H1 (cell line): ENCODE measurements at regions not wholly inside any gene's neighbourhood (a gene's known extent, or its start where the extent isn't known, plus 50 kb on each side); places are given as distances from the start of the nearest gene placed in this dataset.
"Not testable (repeated sequence)": the region's sequence is repeated elsewhere in the genome, so short reads cannot be mapped to it uniquely, and the experiment has no call there.

ENCODE experiments used
- CEBPB ChIP-seq: IDR thresholded peaks from 2 replicates; pipeline ENCODE4 v1.6.1; 2012; ENCODE audit warnings: low read depth, low read length
- GABPA ChIP-seq: IDR thresholded peaks from 2 replicates; pipeline ENCODE4 v1.6.1; 2011; ENCODE audit warnings: mild to moderate bottlenecking, low read length, moderate library complexity, borderline replicate concordance; ENCODE audit not compliant: insufficient read depth
- JUN ChIP-seq: IDR thresholded peaks from 2 replicates; pipeline ENCODE4 v1.6.1; 2011; ENCODE audit warnings: low read depth, mild to moderate bottlenecking, improper control_type of control experiment, low read length
- MAFK ChIP-seq: IDR thresholded peaks from 2 replicates; pipeline ENCODE4 v1.6.1; 2012; ENCODE audit warnings: low read depth, mild to moderate bottlenecking, improper control_type of control experiment, low read length
- POLR2A ChIP-seq, 2 experiments: IDR thresholded peaks; 1 replicate in 1 of 2; 2 replicates in 1 of 2; pipeline ENCODE4 v1.6.1; 2011; ENCODE audit warnings: low read depth in 2 of 2, low read length in 2 of 2, mild to moderate bottlenecking in 2 of 2; ENCODE audit errors: control extremely low read depth in 1 of 2
- RAD21 ChIP-seq, 2 experiments: IDR thresholded peaks in 1 of 2; conservative IDR thresholded peaks in 1 of 2; 2 replicates each; pipeline ENCODE4 v1.6.1; 2011; ENCODE audit warnings: low read depth in 2 of 2, low read length in 2 of 2, improper control_type of control experiment in 1 of 2, inconsistent platforms in 1 of 2, mild to moderate bottlenecking in 1 of 2, moderate library complexity in 1 of 2
- TAF1 ChIP-seq: IDR thresholded peaks from 2 replicates; pipeline ENCODE4 v1.6.1; 2011; ENCODE audit warnings: mild to moderate bottlenecking, low read depth, low read length
- TF ChIP-seq, protein P1 (sequence below), 3 experiments: IDR thresholded peaks; 1 replicate in 2 of 3; 2 replicates in 1 of 3; pipeline versions ENCODE4 v1.5.1 to v1.6.1; 2011; ENCODE audit warnings: low read length in 3 of 3, mild to moderate bottlenecking in 3 of 3, inconsistent platforms in 2 of 3, low read depth in 1 of 3, moderate library complexity in 1 of 3; ENCODE audit not compliant: insufficient read depth in 1 of 3; ENCODE audit errors: control extremely low read depth in 1 of 3
- TF ChIP-seq, protein P2 (sequence below): IDR thresholded peaks from 2 replicates; pipeline ENCODE4 v1.6.1; 2012; ENCODE audit warnings: inconsistent platforms

DNA sequence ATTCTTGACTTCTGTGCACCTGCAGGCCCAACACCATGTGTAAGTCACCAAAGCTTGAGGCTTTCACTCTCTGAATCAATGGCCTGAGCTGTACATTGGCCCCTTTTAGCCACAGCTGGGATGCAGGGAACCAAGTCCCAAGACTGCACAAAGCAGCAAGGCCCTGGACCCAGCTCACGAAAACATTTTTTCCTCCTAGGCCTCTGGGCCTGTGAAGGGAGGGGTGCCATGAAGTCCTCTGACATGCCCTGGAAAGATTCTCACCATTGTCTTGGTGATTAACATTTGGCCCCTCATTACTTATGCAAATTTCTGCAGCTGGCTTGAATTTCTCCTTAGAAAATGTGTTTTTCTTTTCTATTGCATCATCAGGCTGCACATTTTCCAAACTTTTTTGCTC lies 398.6 kb downstream of the DMRTA1 start:
- not testable (repeated sequence) for TF ChIP-seq MAFK; JUN; RAD21 (IDR thresholded peaks at IDR 0.05 in 1 of 2, conservative IDR thresholded peaks at IDR 0.05 in 1 of 2; ENCODE audit: low read depth in 2 of 2, low read length in 2 of 2); POLR2A (IDR thresholded peaks at IDR 0.05; ENCODE audit: control extremely low read depth in 1 of 2, low read depth in 2 of 2, low read length in 2 of 2); GABPA; CEBPB; TAF1
- TF ChIP-seq, protein P1, sequence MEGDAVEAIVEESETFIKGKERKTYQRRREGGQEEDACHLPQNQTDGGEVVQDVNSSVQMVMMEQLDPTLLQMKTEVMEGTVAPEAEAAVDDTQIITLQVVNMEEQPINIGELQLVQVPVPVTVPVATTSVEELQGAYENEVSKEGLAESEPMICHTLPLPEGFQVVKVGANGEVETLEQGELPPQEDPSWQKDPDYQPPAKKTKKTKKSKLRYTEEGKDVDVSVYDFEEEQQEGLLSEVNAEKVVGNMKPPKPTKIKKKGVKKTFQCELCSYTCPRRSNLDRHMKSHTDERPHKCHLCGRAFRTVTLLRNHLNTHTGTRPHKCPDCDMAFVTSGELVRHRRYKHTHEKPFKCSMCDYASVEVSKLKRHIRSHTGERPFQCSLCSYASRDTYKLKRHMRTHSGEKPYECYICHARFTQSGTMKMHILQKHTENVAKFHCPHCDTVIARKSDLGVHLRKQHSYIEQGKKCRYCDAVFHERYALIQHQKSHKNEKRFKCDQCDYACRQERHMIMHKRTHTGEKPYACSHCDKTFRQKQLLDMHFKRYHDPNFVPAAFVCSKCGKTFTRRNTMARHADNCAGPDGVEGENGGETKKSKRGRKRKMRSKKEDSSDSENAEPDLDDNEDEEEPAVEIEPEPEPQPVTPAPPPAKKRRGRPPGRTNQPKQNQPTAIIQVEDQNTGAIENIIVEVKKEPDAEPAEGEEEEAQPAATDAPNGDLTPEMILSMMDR (IDR thresholded peaks at IDR 0.05; ENCODE audit: control extremely low read depth in 1 of 3, insufficient read depth in 1 of 3, low read depth in 1 of 3, low read length in 3 of 3): not testable (repeated sequence)
- TF ChIP-seq, protein P2, sequence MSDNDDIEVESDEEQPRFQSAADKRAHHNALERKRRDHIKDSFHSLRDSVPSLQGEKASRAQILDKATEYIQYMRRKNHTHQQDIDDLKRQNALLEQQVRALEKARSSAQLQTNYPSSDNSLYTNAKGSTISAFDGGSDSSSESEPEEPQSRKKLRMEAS: not testable (repeated sequence)
